GM19455 (cell line): ENCODE measurements at regions not wholly inside any gene's neighbourhood (a gene's known extent, or its start where the extent isn't known, plus 50 kb on each side); places are given as distances from the start of the nearest gene placed in this dataset.
A peak's percentile ranks its signal among the peaks of the same experiment; 100 is the strongest.

Experiments
- ATAC-seq: cut with Tn5 transposase; IDR thresholded peaks from one replicate; pipeline ENCODE4 v1.9.1; 2021; ENCODE audit not compliant: unreplicated experiment

DNA sequence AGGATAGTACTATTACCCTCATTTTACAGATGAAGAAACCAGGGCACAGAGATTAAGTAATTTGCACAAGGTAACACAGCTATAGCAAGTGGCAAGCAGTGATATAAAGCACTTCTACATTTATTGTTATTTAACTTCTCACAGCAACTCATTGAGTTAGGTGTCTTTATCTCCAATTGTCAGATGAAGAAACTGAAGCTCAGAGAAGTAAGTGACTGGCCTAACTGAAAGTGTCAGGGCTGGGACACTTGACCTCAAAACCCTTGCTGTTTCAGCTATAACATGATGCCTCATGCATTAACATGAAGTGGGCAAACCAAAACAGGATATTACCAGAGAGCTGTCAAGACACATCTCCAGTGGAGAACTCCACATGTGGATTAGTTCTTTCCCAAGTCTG lies 65.8 kb upstream of the LEKR1 start:
- peak; percentile 77 for ATAC-seq

DNA sequence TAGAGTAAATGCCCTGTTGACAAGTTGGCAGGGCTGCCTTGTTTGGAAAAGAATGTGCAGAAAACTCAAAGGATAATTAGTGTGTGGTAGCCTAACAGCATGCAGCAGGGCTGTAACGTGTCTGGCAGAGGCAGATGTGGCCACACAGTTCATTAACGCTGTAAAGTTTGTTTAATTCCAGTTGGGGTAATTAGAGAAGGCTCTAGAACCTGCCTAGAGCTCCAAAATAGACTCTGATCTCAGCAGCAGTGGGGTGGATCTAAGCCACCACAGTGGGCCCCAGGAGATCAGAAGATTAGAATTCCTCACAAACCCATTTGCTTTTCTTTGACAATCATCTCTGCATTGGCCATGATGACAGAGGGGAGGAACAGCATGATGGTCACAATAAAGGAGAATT lies 65.1 kb upstream of the LEKR1 start:
- no peak for ATAC-seq

DNA sequence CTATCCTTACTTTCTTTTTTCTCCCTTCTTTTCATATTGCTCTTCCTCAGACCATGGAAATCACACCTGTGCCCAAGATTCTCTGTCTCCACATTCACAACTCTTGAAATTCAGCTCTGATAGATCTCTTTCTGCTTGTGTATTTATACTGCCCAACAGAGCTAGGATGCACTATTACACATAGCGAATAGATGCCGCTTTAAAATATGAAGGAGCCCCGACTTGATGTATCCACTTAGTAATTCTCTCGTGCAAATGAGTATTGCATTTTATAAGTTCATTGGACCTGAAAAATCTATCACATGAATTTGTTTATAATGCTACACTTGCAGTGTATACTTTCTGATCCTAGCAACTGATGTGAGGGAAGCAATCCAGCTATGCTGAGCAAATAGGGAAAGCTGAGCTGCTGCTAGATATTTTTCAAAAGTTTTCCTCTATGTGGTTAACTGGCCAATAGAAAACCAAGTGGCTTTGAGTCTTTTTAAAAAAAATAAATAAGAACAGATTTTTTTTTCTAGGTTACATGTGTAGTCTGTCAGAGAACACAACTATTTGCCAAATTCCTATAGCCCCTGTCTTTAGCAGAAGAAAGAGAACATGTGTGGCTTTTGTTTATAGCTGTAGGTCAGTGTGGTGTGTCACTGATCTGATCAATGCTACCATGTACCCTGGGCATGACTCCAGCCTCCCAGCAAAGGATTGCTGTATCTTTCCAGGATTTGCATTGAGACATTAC lies 64.3 kb upstream of the LEKR1 start:
- no peak for ATAC-seq

DNA sequence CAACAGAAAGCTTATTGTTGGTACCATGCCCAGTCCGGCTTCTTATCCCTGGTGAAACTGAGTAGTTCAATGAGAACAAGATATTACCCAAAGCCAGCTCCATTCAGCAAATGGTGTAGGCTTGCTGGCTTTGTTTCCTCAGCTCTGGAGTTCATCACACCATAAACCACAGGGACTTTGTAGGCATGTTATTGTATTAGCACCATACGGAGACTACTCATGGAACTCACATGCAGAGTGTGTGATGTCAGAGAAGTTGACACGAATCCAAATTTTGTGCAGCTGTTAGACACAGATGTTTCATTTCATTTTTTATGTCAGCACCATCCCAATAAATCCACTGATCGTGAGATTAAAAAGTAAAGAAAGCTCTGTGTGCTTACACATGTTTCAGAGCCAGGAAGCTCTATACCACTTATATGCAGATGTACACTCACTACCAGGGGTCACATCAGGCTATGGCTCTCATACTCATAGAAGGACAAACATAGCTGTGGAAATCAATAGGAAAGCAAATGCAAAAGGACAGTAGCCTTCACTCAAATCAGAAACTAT lies 63.4 kb upstream of the LEKR1 start:
- ATAC-seq = no peak

DNA sequence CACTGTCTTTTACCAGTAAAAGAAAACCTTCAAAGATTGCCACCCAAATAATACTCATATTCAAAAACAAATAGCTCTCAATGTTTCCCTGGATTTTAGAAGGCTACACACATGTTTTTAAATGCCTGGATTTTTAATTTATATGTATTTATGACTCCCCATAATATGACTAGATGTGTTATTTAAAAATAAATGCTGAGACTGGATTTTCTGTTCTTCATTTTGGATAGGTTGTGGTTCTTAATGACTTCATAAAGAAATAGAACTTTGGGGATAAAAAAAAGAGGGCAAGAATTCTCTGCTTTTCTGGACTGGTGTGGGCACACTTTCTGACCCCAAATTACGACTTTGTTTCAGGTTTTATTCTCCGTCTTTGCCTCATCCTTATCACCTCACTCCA lies 62.8 kb upstream of the LEKR1 start:
- no peak for ATAC-seq

DNA sequence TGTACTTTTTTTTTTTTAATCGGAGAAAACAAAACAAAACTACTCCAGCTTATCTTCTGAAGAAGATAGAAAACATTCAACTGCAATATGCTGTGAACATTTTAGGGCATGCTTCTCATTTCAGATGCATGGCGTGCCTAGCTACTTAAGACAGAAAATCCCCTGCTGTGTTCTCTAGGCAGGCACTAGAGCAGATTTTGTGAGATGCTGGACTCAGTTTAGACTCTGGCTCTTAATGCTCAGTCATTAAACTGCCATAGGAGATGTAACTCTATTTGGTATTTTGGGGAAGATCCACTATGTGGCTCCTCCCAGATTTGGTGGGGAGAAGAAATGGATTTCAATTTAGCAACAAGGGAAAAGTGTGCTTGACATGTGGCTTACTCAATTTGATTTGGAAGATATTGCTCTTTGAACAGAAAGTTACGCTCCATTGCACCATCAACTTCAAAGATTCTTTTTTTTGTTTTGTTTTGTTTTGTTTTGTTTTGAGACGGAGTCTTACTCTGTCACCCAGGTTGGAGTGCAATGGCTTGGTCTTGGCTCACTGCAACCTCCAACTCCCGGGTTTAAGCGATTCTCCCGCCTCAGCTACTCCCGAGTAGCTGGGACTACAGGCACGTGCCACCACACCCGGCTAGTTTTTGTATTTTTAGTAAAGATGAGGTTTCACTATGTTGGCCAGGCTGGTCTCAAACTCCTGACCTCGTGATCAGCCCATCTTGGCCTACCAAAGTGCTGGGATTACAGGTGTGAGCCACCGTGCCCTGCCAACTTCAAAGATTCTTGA lies 62.0 kb upstream of the LEKR1 start:
- ATAC-seq = no peak

DNA sequence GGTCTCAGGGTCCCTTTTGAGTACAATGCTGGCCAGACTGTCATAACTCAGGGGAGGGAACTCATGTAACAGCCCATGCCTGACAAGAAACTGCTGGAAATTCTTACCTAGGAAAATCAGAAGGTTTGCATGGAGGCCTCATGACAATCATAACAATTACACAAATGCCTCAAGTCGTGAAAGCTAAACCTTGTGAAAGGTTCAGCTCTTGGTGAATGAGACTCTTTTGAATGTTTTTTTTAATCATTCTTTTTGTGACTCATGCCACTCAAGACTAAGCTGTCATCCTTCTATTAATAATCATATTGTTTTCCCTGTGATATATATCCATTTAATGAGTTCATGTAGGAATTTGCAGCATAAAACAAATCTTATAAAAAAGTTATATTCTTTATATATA lies 61.4 kb upstream of the LEKR1 start:
- ATAC-seq = no peak

DNA sequence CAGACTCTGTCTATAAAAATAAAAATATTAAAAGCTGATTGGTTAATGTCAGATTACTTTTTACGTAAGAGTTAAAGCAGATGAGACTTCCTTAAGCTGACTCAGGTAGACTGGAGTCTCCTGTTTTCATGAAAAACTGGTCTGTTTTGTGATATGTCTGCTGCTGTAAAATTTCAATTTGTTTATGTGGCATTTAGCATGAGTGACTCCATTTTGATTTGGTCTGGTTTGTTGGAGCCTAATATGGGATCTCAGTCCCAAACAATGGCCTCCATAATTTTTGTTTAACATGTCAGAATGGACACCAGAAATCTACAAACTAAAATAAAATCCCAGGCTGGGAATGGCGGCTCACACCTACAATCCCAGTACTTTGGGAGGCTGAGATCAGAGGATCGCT lies 57.8 kb upstream of the LEKR1 start:
- no peak for ATAC-seq

DNA sequence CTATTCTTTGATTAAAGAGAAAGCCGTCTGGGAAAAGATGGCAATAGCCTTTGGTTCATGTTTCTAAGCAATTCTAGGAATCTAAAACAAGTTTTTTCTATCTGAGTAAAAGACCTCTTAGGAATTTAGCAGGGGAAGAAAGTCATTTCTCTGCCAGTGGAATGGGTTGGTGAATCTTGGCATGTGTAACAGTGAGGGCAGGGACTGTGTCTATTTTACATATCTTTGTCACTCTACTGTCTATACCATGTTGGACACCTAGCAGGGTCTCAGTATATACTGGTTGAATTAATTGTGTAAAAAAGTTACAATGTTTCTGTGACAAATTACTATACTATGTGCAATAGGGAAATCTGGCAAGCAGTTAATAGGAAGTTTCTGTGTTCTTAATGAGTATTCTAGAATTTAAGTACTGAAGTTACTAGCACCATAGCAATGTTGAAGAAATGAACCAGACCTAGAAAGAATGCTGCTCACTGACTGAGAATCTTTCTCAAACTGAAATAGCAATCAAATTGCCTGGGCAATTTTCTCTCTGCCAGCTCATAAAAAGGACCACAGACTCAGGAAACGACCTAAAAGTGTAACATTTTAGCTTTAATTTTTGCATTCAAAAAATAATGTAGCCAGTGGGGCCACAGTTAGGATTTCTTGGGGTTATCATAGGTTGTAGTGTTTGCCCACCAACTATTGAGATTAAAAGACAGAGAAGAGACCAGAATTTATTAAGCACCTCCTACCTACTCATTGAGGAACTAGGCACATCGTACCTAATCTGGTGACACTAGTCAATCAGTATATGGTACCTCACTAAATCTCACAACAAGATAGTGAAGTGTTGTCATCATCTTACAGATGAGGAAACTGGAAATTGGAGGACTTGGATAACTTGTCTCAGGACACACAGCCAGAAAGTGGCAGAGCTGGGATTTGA lies 56.2 kb upstream of the LEKR1 start:
- no peak for ATAC-seq

DNA sequence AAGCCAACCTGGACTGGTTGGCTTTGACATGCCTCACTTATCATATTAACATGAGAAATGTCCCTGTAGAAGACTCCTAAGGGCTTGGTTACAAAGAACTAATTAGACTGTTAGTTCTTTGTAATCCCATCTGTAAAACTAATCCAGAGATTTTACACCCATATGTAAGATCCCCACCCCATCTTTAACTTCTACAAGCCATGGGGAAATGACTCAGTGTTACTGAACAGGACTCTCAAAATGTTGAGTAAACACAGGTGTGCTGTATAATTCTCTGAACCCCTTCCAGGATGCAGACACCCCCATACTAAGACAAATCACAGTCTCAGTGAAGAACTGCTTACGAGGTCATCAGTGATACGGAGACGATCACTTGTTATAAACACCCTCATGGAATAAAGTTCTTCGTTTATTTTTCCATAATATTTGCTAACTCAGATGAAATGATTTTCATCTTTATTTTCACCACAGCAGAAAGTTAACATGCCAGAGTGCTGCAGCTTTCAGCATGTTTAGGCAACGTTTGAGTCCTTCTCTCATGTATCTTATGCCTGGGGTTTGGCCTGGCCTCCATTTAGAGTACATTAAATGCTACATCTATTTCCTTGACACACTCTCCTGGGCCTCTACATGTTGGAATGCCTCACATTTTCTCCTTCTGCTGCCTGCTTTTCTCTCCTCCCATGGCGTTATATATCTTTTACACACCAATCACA lies 55.3 kb upstream of the LEKR1 start:
- no peak for ATAC-seq

DNA sequence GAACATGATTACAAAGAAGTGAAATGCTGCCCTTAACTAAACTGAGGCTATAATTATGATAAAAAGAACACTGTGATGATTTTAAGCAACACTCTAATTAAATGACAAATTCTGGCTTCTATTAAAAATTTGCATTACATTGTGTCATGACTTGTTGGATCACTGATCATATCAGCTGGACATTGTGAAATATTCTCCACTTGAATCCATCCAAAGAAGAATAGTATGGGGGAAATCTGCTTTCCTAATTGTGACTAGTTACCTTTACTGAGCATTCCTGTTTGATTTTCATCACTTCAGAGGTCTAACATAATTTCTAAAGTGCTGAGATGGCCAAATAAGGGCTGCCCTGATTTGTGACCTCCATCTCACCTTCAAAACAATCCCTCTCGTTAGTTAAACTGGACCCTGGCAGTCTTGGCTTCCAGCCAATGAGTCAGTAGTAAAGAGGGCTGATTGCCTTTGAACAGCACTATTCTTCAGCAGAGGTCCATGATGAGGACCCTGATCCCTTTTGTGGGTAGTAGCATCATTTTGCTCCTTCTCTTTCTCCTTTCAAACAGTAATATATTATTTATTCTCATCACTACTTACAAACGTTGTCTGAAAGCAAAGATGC lies 53.5 kb upstream of the LEKR1 start:
- ATAC-seq = no peak

DNA sequence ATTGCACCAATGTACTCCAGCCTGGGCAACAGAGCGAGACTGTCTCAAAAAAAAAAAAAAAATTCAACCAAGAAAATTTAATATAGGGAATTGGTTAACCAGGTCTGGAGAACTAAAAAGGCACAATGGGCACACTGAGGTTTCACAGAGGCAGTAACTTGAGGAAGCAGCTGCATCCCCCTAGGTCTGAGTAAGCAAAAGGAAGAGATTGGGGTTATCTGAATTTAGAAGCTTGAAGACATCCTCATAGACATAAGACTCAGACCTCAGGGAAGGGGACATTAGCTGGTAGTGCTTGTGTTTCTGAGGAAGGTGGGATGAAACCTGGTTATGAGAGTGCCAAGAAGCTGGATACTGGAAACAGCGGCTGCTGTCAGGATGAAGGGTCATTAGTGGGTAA lies 50.1 kb upstream of the LEKR1 start:
- no peak for ATAC-seq
